Activated CD8-positive, alpha-beta T cell treated with anti-CD3 and anti-CD28 coated beads for 36 hours (primary cell): ENCODE measurements at regions not wholly inside any gene's neighbourhood (a gene's known extent, or its start where the extent isn't known, plus 50 kb on each side); places are given as distances from the start of the nearest gene placed in this dataset.

Experiments used
- ATAC-seq: fragments of 200-7000 bp; cut with Tn5 transposase; one replicate; pipeline ENCODE4 v1.10.0; 2021; ENCODE audit warnings: mild to moderate bottlenecking, moderate library complexity
- CTCF ChIA-PET: fragments of 350-600 bp; sonication (Branson Sonifier 250); formaldehyde crosslinking; loops from one replicate; lab custom pipeline; 2021; ENCODE audit warnings: antibody characterized with exemption; lab: Charles Lee
- POLR2A ChIA-PET: fragments of 350-600 bp; sonication (Branson Sonifier 250); formaldehyde crosslinking; loops from one replicate; lab custom pipeline; 2021; ENCODE audit warnings: antibody characterized with exemption; lab: Charles Lee
- DNase-seq: peaks from one replicate; pipeline ENCODE4 v3.0.0-alpha.2; 2020
- H3K27ac Mint-ChIP-seq: one replicate; pipeline ENCODE4 v1.8.0; 2021; ENCODE audit warnings: mild to moderate bottlenecking, mixed read lengths
- H3K27me3 Mint-ChIP-seq: one replicate; pipeline ENCODE4 v1.8.0; 2021; ENCODE audit warnings: mixed read lengths
- H3K36me3 Mint-ChIP-seq: one replicate; pipeline ENCODE4 v1.8.0; 2021; ENCODE audit warnings: low read depth, mixed read lengths
- H3K4me1 Mint-ChIP-seq: one replicate; pipeline ENCODE4 v1.8.0; 2021; ENCODE audit warnings: low read depth, mixed read lengths
- H3K4me3 Mint-ChIP-seq: one replicate; pipeline ENCODE4 v1.8.0; 2021; ENCODE audit warnings: mild to moderate bottlenecking, moderate library complexity, mixed read lengths
- H3K9me3 Mint-ChIP-seq: one replicate; pipeline ENCODE4 v1.8.0; 2021; ENCODE audit warnings: mixed read lengths
- intact Hi-C: fragments of 100-400 bp; cut with micrococcal nuclease; formaldehyde crosslinking; loops from one replicate; pipeline ENCODE4 v1.10.0; 2022
- TF ChIP-seq, protein P1 (sequence below): fragments of 200-600 bp; IDR thresholded peaks from one replicate; pipeline ENCODE4 v1.8.0; 2022; ENCODE audit warnings: antibody characterized with exemption, mild to moderate bottlenecking

DNA sequence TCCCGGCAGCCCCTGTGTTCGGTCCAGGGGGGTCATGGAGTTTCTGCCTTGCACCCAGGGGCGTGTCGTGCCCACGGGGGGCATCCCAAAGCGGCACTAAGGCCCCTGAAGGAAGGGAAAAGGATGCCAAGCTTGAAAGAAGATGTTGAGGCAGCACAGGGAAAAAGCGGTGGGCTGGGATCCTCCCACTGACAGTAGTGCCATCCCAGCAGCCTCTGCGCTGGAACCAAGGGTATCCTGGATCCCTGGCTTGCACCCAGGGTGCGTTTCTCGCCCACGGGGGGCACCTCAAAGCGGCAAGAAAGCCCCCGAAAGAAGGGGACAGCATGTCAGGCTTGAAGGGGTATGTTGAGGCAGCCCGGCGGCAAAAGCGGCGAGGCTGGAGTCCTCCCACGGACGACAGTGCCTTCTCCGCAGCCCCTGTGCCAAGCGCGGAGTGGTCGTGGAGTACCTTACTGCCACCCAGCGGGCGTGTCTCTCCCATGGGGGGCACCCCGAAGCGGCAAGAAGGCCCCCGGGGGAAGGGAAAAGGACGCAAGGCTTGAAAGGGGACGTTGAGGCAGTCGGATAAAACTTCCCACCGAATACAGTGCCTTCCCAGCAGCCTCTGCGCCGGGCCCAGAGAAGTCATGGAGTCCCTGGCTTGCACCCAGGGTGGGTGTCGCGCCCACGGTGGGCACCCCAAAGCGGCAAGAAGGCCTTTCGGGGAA lies 164.4 kb upstream of the ALG10B start:
- no peaks in the 10 kb centered on the region for H3K36me3 Mint-ChIP-seq
- no peak for DNase-seq

DNA sequence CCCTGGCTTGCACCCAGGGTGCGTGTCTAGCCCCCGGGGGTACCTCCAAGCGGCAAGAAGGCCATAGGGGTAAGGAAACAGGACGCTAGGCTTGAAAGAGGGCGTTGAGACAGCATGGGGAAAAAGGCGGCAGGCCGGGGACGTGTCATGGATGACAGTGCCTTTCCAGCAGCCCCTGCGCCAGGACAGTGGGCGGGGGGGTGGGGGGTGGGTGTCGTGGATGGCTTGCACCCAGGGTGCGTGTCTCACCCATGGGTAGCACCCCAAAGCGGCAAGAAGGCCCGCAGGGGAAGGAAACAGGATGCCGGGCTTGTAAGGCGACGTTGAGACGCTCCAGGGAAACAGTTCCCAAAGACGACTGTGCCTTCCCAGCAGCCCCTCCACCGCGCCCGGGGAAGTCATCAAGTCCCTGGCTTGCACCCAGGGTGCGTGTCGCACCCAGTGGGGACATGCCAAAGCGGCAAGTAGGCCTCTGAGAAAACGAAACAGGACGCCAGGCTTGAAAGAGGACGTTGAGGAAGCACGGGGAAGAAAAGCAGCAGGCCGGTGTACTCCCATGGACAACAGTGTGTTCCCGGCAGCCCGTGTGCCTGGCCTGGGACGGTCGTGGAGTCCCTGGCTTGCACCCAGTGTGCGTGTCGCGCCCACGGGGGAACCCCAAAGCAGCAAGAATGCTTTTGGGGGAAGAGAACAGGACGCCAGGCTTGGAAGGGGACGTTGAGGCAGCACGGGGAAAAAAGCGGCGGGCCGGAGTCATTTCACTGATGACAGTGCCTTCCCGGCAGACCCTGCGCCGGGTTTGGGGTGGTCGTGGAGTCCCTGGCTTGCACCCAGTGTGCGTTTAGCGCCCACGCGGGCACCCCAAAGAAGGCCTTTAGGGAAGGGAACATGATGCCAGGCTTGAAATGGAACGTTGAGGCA lies 163.5 kb upstream of the ALG10B start:
- no peaks in the 10 kb centered on the region for H3K36me3 Mint-ChIP-seq
- TF ChIP-seq, protein P1, sequence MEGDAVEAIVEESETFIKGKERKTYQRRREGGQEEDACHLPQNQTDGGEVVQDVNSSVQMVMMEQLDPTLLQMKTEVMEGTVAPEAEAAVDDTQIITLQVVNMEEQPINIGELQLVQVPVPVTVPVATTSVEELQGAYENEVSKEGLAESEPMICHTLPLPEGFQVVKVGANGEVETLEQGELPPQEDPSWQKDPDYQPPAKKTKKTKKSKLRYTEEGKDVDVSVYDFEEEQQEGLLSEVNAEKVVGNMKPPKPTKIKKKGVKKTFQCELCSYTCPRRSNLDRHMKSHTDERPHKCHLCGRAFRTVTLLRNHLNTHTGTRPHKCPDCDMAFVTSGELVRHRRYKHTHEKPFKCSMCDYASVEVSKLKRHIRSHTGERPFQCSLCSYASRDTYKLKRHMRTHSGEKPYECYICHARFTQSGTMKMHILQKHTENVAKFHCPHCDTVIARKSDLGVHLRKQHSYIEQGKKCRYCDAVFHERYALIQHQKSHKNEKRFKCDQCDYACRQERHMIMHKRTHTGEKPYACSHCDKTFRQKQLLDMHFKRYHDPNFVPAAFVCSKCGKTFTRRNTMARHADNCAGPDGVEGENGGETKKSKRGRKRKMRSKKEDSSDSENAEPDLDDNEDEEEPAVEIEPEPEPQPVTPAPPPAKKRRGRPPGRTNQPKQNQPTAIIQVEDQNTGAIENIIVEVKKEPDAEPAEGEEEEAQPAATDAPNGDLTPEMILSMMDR = no peak
- DNase-seq (no peak), ATAC-seq (no peak)
- H3K27ac Mint-ChIP-seq = no peak overlapping the region
- H3K9me3 Mint-ChIP-seq = peaks cover 2% of the 10 kb centered on the region
- ChIA-PET POLR2A (no interaction called here), CTCF (no interaction called here)
- no peak overlapping the region for H3K4me3 Mint-ChIP-seq
- no peaks in the 10 kb centered on the region for H3K4me1 Mint-ChIP-seq
- H3K27me3 Mint-ChIP-seq = no peaks in the 10 kb centered on the region
- intact Hi-C loops = no loop called here

More for the DNA sequence above, 164.4 kb upstream of the ALG10B start:
- H3K4me1 Mint-ChIP-seq = no peaks in the 10 kb centered on the region
- H3K27me3 Mint-ChIP-seq = no peaks in the 10 kb centered on the region
- H3K27ac Mint-ChIP-seq = no peak overlapping the region
- TF ChIP-seq, protein P1 = no peak
- no peak overlapping the region for H3K4me3 Mint-ChIP-seq
- intact Hi-C loops = no loop called here
- H3K9me3 Mint-ChIP-seq = peaks cover 8% of the 10 kb centered on the region
- CTCF ChIA-PET = no interaction called here
- POLR2A ChIA-PET = no interaction called here
- no peak for ATAC-seq

DNA sequence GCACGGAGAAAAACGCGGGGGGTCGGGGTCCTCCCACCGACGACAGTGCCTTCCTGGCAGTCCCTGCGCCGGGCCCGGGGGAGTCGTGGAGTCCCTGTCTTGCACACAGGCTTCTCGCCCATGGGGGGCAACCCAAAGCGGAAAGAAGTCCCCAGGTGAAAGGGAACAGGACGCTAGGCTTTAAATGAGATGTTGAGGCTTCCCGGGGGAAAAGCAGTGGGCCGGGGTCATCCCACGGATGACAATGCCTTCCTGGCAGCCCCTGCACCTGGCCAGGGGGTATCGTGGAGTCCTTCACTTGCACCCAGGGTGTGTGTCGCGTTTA lies 162.9 kb upstream of the ALG10B start:
- no peak overlapping the region for H3K4me3 Mint-ChIP-seq
- DNase-seq = no peak

DNA sequence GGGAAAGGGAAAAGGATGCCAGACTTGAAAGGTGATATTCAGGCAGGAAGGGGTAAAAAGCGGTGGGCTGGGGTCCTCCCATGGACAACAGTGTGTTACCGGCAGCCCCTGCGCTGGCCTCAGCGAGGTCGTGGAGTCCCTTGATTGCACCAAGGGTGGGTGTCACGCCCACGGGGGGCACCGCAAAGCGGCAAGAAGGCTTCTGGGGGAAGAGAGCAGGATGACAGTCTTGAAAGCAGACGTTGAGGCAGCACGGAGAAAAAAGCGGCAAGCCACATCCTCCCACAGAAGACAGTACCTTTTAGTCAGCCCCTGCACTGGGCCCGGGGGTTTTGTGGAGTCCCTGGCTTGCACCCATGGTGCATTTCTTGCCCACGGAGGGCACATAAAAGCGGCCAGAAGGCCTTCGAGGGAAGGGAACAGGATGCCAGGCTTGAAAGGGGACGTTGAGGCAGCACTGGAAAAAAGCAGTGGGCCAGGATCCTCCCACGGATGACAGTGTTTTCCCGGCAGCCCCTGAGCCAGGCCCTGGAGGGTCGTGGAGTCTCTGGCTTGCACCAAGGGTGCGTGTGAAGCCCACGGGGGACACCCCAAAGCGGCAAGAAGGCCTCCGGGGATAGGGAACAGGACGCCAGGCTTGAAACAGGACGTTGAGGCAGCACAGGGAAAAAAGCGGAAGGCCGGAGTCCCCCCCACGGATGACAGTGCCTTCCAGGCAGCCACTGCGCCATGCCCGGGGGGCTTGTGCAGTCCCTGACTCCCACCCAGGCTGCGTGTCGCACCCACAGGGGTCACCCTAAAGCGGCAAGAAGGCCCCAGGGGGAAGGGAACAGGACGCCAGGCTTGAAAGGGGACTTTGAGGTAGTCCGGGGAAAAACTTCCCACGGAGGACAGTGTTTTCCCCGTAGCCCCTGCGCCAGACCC lies 162.2 kb upstream of the ALG10B start:
- no peak overlapping the region for H3K4me3 Mint-ChIP-seq
- POLR2A ChIA-PET = no interaction called here
- no peak overlapping the region for H3K27ac Mint-ChIP-seq
- no peaks in the 10 kb centered on the region for H3K36me3 Mint-ChIP-seq
- H3K27me3 Mint-ChIP-seq = no peaks in the 10 kb centered on the region
- H3K9me3 Mint-ChIP-seq = no peaks in the 10 kb centered on the region
- TF ChIP-seq, protein P1 = no peak
- DNase-seq (no peak), ATAC-seq (no peak)
- CTCF ChIA-PET = no interaction called here
- intact Hi-C loops = no loop called here
- no peaks in the 10 kb centered on the region for H3K4me1 Mint-ChIP-seq

More for the DNA sequence above, 162.9 kb upstream of the ALG10B start:
- POLR2A ChIA-PET = no interaction called here
- Mint-ChIP-seq H3K9me3 (peaks cover 2% of the 10 kb centered on the region), H3K4me1 (no peaks in the 10 kb centered on the region), H3K27ac (no peak overlapping the region), H3K36me3 (no peaks in the 10 kb centered on the region), H3K27me3 (no peaks in the 10 kb centered on the region)
- intact Hi-C loops = no loop called here
- CTCF ChIA-PET = no interaction called here
- TF ChIP-seq, protein P1 = no peak
- no peak for ATAC-seq
